ENCODE measurements at regions not wholly inside any gene's neighbourhood (a gene's known extent, or its start where the extent isn't known, plus 50 kb on each side); places are given as distances from the start of the nearest gene placed in this dataset.
"Not testable (repeated sequence)": the region's sequence is repeated elsewhere in the genome, so short reads cannot be mapped to it uniquely, and the experiment has no call there.

DNA sequence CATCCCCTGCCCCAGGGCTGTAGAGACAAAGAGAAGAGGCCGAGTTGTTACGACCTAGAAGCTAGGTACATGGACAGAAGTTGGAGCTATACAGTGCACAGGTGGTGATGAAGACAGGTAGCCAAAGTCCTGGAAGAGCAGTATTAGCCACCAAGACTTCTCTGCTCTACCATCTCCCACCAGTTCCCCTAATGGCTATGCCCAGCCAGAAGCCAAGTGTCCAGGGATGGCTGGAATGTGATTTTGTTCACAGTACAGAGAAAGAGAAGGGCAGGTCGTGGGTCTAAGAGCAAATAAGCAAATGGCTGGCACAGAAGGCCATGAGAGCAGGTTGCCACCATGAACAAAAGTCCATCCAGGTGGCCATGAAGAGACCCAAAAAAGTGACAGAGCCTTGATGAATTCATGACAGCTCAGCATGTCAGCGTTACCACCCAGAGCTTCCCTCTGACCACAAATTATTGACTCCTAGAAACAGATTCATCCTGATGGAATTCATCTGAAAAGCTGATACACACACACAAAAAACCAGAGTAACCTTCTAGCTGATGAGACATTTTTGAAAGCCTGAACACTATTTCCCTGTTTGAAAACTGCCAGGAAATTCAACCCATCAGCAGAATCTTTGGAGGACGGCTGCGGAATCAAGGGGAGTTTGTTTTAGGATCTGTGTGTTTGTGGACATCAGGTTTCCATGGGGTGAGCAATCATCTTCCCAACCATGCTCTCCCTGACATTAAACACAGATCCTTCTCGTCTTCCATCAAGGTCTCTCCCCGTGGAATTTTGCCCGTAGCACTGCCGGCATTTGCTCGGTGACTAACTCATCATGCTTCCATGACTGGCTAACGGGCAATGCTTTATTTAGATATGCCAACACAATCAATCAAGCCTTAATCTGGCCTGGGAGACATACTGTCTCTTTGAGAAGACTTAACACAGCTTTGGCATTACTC is 906.7 kb upstream of the AUTS2 start:
- DNase-seq (ENCODE audit: low spot score), result no peak

DNA sequence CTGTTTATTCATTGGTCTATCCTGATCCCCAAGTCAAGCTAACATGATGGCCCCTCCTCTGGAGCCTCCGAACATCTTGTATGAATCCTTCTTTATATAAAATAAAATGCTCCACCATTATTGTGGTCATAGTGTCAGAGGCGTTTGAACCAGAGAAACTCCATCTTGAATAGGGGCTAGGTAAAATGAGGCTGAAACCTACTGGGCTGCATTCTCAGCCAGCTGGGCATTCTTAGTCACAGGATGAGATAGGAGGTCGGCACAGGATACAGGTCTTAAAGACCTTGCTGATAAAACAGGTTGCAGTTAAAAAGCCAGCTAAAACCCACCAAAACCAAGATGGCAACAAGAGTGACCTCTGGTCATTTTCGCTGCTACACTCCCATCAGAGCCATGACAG is 905.8 kb upstream of the AUTS2 start:
- no peak for DNase-seq (ENCODE audit: low spot score)

DNA sequence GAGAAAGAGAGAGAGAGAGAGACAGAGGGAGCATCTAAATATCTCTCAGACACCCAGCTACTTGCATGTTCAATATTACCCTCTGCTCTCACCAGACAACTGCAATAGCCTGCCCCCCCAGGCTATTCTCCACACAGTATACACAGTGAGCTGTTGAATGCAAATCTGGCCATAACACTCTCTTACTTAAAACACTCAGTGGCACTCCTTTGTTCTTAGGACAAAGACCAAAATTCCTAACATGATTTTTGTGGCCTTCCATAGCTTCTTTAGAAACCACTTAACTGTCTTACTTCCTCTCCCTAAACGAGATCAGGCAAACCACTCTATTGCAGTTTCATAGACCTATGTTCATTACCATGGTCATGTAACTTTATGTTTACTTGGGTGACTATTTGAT is 903.6 kb upstream of the AUTS2 start:
- no peak for DNase-seq (ENCODE audit: low spot score)

DNA sequence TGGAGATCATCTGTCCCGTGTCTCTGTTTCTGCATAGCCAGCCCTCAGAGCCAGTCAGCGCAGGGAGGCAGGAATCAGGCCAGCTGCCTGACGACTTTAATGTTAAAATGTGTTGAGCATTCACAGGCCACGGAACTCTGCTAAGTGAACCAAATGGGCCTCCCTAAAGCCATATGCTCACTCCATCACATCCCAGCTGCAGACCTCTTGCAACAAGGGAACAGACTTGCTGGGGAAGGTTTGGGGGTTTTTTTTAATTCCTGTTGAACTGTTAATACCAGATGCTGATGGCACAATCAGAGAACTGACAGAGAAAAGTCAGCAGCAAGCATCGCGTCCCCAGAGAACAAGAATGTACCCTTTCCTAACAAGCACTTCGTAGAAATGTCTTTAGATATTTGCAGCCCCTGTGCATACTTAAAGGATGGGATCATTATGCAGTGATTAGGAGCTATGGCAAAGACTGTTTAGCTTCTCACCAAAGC is 900.4 kb upstream of the AUTS2 start:
- no peak for DNase-seq (ENCODE audit: low spot score)

DNA sequence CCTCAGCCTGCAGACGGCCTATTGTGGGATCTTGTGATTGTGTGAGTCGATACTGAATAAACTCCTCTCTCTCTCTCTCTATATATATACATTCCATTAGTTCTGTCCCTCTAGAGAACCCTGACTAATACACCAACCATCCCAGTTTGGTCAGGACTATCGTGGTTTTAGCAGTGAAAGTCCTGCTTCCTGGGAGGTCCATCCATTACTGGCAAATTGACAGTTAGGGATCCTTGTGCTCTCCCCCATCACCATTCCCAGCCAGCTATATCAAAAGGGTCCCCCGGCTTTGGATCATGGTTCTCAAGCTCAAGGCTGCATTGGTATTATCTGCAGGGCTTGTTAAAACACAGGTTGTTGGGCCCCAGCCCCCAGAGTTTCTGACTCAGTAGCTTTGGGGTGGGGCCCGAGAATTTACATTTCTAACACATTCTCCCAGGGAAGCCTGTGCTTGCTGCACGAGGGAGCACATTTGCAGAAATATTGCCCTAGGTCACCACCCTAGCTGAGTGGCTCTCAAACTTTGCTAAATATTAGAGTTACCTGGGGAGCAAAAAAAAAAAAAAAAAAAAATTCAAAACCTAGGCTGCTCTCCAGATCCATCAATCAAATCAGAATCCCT is 899.1 kb upstream of the AUTS2 start:
- no peak for DNase-seq (ENCODE audit: low spot score)

DNA sequence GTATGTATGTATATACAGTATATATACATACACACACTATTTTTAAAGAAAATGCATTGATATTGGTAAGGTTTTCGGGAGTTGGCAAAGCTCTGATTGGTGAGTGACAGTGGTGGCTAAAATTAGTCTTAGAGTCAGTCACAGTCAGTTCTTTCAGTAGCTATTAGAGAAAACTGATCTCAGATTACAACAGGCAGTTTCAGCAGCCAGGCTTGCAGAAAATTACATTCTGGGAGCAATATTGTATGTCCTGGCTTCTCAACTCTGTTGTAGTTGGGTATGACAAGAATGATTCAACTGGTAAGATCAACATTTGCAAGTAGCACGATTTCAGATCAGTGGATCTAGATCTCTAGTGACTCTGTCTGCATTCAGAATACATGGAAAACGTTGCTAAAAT is 897.9 kb upstream of the AUTS2 start:
- no peak for DNase-seq (ENCODE audit: low spot score)

DNA sequence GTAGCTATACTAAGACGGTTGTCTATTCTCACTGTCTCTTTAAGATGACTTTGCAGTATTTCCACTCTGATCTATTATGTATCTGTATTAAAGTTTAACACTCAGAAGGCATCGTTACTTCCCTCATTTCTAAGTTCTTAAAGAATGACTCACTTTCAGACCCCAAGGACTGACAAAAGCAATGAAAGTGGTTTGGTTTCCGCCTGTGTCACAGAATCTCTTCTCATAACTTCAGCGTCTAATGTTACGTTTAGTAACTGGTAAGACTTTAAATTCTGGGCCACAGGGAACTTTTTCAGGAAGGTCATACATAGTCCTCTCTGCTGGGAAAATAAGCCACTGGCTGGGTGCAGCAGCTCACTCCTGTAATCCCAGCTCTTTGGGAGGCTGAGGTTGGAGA is 892.0 kb upstream of the AUTS2 start:
- no peak for DNase-seq (ENCODE audit: low spot score)

DNA sequence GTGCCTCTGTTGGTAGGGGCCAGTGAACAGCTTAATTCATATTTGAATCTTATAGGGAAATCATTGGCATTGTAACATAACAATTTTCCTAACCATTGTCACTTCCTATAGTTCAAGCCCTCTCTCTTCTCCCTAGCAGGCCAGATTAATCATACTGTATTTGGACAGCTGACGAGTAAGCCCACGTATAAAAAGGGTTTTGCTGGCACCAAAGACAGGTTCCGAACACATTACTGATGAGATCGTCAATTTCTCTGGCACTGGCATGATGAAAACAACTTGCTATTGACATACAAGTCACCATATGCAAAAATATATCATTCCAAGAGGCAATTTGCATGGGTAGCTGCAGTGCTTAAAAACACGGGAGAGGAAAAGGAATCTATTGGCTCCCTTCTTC is 891.1 kb upstream of the AUTS2 start:
- no peak for DNase-seq (ENCODE audit: low spot score)

DNA sequence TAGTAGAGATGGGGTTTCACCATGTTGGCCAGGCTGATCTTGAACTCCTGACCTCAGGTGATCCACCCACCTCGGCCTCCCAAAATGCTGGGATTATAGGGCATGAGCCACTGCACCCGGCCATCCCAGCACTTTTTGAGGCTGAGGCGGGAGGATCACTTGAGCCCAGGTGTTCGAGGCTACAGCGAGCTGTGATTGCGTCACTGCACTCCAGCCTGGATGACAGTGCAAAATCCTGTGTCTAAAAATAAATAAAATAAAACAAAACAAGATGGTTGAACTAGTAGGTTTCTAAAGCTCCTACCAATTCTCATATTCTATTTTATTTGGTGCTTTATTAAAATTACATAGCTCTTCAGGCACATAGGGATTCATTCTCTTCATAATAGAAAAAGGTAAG is 890.3 kb upstream of the AUTS2 start:
- no peak for DNase-seq (ENCODE audit: low spot score)

DNA sequence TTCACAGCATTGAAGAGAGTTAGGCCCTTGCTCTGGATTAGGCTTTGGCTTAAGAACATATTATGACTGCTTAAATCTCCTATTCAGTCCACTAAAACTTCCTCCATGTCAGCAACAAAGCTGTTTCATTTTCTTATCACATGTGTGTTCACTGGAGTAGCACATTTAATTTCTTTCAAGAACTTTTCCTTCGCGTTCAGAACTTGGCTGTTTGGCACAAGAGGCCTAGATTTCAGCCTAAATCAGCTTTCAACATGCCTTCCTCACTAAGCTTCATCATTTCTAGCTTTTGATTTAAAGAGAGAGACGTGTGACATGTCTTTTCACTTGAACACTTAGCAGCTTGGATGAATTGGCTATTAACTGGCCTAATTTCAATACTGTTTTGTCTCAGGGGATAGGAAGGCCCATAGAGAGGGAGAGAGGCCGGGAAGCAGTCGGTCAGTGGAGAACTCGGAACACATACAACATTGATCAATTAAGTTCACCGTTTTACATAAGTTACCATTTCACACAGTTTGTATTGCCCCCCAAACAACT is 885.2 kb upstream of the AUTS2 start:
- DNase-seq (ENCODE audit: low spot score), result no peak

DNA sequence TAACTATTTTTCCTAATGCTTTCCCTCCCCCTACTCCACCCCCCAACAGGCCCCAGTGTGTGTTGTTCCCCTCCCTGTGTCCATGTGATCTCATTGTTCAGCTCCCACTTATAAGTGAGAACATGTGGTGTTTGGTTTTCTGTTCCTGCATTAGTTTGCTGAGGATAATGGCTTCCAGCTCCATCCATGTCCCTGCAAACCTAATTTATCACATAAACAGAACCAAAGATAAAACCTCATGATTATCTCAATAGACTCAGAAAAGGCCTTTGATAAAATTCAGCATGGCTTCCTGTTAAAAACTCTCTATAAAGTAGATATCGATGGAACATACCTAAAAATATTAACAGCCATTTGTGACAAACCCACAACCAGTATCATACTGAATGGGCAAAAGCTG is 884.1 kb upstream of the AUTS2 start:
- not testable (repeated sequence) for DNase-seq (ENCODE audit: low spot score)

DNA sequence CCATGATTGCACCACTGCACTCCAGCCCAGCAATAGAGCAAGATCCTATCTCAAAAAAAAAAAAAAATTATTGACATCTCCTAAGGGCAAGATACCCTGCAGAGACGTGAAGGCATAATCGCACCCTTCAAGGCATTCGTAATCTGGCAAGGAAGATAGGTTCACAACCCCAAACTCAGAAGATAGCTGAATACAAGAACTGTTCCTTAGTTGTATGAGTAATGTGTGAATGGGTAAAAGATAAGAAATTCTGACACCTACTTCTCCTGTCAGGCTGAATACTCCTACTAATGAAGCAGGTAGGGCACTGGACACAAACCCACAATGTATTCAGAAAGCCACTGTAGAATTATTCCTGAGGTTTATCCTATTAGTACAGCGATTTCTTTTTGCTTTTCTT is 882.4 kb upstream of the AUTS2 start:
- no peak for DNase-seq (ENCODE audit: low spot score)

DNA sequence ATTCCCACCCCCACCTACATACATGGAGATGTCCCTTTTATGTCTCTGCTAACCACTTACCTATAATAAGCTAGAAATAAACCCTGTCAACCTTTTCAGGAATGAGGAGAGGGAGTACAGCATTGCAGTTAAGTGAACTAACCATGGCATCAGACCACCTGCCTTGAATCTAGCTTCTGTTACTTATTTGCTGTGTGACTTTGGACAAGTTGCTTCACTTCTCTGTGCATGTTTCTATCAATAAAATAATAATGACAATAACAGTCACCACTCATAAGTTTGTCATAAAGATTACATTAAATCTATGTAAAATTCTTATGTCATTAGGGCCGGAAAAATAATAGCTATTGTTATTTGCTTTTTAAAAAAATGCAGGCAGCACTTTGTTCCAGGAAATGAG is 881.1 kb upstream of the AUTS2 start:
- no peak for DNase-seq (ENCODE audit: low spot score)

DNA sequence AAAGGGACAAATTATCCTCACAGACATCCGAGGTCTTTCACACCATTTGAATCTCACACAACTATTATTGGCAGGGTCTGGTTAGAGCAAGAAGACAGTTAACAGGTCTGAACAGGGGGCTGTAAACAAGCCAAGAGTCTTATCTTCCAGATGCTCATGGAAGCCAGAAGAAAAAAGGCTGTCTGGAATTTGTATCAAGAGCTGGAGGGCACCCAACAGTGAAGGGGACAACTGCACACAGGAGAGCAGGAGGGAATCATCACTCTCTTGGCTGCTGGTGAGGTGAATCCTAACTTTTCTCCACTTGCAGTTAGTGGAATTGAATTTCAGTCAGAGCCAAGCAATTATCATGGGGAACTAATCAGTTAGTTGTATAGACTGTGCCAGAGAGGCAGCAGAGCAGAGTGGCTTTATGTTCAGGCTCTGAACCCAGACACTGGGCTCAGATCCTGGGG is 880.2 kb upstream of the AUTS2 start:
- DNase-seq (ENCODE audit: low spot score), result no peak

DNA sequence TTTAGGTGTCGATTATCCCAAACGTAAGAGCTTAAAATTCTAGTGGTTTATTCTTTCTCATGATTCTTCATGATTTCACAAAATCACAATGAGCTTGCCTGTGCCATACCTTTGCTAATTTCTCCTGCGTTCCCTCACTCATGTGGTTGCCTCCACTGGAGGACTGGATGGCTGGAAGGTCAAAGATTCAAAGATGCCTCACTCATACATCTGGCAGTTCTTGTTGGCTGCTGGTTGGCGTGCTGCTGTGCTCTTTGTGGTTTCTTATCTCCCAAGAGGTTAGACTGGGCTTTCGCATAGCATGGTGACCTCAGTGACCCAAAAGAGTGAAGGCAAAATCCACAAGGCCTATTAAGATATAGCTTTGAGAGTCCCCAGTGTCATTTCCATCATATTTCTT is 877.6 kb upstream of the AUTS2 start:
- no peak for DNase-seq (ENCODE audit: low spot score)

DNA sequence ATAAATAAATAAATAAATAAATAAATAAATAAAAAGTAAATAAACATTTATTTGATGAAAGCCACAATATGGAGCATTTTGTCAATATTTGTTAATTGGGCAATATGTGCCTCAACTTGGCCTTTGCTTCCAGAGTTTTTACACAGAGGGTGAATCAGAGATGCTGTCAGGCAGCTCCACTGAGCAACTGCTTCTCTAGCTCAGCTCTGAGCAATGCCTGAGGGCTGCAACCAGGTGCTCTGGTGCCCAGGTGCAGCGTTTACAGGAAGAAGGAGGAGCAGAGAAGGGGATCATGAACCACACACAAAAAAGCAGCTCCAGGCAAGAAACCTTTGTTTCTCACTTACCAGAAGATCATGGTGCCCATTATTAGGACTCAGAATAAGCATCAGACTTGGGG is 876.2 kb upstream of the AUTS2 start:
- no peak for DNase-seq (ENCODE audit: low spot score)

DNA sequence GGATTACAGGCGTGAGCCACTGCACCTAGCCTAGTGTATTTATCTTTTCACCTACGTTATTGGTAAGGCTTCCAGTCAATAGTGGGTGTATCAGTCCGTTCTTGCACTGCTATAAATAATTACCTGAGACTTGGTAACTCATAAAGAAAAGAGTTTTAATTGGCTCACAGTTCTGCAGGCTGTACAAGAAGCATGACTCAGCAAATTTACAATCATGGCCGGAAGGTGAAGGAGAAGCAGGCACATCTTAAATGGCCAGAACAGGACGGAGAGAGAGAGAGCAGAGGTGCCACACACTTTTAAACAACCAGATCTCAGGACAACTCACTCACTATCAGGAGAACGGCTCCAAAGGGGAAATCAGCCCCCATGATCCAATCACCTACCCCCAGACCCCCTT is 873.3 kb upstream of the AUTS2 start:
- DNase-seq (ENCODE audit: low spot score), result no peak

DNA sequence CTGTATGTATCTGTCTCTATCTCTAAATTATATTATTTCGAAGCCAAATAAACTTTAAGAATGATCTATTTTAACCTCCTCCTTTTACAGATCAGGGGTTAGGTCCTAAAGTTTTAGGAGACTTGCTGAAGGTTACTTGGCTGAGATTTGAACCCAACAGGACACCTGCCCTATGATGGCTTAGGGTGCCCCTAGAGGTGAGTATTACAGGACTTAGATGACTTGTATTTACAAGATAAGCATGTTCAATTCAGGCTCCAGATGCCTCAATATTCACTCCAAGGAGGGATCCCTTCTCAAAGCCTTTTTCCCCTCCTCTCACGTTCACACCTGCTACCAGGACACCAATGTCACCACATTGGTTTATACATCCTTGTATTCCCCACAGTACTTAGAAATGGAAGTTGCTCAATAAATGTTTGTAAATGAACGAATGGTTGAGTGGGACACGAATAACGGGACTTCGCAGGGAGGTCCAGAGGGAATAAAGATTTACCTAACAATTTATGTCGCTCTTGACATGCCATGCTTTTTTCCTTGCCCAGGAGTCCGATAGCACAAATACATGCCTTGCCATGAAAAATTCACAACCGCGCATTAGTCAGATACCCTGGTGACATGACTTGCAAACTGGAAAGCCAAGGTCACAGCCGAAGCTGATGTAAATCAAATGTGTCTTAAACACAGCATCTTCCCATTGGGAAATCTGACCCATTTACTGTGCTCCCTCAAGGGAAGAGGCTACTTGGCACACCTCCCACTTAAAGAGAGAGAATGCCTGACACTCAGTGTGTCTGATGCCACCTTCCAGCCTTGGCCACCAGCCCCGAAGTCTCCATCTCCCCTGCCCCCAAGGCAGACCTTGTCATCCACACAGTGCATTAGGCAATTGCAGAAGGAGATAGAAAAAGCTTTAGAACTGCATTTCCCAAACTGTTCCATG is 872.2 kb upstream of the AUTS2 start:
- DNase-seq (ENCODE audit: low spot score), result no peak

DNA sequence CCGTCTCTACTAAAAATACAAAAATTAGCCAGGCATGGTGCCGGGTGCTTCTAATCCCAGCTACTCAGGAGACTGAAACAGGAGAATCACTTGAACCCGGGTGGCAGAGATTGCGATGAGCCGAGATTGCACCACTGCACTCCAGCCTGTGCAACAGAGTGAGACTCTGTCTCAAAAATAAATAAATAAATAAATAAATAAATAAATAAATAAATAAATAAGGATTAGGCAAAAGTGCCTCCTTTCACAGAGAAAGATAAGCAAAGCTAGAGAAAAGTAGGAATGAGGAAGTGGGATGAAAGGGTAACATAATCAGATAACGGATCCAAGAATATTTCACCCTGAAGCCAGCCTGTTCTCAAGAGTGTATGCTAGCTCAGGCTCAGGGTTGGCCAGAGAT is 869.6 kb upstream of the AUTS2 start:
- DNase-seq (ENCODE audit: low spot score), result not testable (repeated sequence)

DNA sequence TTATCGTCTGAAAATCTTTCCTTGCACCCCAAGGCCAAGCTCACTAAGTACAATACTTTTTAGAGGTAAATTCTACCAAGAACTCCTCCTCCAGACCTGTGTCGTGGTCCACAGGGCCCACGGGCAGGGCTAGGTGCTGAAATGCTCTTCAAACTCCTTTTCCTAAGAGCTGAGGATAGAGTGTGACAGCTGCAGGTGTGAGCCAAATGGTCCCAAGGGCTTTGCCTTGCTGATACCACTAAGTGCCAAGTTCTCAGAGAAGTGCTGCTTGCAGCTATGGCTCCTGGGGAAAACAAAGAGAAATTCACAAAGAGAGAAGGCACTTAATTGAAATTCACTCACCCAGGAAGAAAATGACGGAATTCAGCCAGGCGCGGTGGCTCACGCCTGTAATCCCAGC is 868.9 kb upstream of the AUTS2 start:
- no peak for DNase-seq (ENCODE audit: low spot score)

DNA sequence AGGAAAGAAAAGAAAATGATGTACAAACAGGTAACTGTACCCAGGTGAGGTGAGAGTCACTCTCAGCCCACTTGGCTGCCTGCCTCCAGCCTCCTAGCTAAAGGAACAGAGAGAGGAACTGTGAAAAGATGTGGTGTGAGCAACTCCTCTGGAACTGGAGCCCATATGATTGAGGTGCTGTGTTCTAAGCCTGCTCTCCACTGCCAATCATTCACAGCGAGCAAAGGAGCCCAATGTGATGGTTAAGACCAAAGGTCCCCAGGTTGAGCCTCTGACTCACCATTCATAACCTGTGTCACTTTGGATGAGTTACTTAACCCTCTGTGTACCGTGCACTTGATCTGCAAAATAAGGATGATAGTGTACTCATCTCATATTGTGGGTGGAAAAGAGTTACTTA is 868.1 kb upstream of the AUTS2 start:
- DNase-seq (ENCODE audit: low spot score), result no peak

DNA sequence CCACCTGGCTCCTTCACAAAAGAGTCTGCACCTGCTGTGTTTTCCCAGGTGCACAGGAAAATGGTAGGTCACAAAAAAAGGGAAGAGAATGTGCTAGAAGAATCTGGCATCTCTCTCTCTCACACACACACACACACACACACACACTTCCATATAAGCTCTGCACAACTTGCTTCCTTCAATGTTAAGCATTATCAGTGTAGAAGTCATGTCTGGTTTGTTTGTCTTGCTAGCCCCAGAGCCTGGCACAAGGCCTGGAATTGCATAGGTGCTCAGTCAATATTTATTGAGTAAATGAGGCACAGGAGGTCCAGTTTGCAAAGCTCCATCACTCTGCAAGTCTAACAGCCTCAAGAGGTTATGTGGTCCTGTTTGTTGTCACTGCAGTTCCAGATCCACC is 867.3 kb upstream of the AUTS2 start:
- no peak for DNase-seq (ENCODE audit: low spot score)

Measured in ureter (tissue), 1 donor.